ENCODE measurements at regions not wholly inside any gene's neighbourhood (a gene's known extent, or its start where the extent isn't known, plus 50 kb on each side); places are given as distances from the start of the nearest gene placed in this dataset.

- TF ChIP-seq, protein P1, sequence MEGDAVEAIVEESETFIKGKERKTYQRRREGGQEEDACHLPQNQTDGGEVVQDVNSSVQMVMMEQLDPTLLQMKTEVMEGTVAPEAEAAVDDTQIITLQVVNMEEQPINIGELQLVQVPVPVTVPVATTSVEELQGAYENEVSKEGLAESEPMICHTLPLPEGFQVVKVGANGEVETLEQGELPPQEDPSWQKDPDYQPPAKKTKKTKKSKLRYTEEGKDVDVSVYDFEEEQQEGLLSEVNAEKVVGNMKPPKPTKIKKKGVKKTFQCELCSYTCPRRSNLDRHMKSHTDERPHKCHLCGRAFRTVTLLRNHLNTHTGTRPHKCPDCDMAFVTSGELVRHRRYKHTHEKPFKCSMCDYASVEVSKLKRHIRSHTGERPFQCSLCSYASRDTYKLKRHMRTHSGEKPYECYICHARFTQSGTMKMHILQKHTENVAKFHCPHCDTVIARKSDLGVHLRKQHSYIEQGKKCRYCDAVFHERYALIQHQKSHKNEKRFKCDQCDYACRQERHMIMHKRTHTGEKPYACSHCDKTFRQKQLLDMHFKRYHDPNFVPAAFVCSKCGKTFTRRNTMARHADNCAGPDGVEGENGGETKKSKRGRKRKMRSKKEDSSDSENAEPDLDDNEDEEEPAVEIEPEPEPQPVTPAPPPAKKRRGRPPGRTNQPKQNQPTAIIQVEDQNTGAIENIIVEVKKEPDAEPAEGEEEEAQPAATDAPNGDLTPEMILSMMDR (IDR thresholded peaks at IDR 0.05 in 2 of 3, conservative IDR thresholded peaks at IDR 0.05 in 1 of 3; ENCODE audit: insufficient read depth in 2 of 3, low read depth in 1 of 3, low read length in 3 of 3): no peak
- no peak for TF ChIP-seq TSC22D4 (tag; IDR thresholded peaks at IDR 0.05)
- no peak for TF ChIP-seq YY1 (IDR thresholded peaks at IDR 0.05; ENCODE audit: borderline replicate concordance in 1 of 3, control insufficient read depth in 1 of 3, extremely low read depth in 1 of 3, insufficient read depth in 3 of 3, insufficient read length in 1 of 3, insufficient replicate concordance in 2 of 3, low read depth in 1 of 3, low read length in 2 of 3)
- TF ChIP-seq, protein P2, sequence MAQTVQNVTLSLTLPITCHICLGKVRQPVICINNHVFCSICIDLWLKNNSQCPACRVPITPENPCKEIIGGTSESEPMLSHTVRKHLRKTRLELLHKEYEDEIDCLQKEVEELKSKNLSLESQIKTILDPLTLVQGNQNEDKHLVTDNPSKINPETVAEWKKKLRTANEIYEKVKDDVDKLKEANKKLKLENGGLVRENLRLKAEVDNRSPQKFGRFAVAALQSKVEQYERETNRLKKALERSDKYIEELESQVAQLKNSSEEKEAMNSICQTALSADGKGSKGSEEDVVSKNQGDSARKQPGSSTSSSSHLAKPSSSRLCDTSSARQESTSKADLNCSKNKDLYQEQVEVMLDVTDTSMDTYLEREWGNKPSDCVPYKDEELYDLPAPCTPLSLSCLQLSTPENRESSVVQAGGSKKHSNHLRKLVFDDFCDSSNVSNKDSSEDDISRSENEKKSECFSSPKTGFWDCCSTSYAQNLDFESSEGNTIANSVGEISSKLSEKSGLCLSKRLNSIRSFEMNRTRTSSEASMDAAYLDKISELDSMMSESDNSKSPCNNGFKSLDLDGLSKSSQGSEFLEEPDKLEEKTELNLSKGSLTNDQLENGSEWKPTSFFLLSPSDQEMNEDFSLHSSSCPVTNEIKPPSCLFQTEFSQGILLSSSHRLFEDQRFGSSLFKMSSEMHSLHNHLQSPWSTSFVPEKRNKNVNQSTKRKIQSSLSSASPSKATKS (CRISPR knock-in tag; IDR thresholded peaks at IDR 0.05): no peak
- no peak for TF ChIP-seq HMGXB4 (CRISPR knock-in tag; IDR thresholded peaks at IDR 0.05)
- no peak for TF ChIP-seq FOXA1 (IDR thresholded peaks at IDR 0.05; ENCODE audit: borderline replicate concordance)
- no peak for TF ChIP-seq IRF1 (CRISPR knock-in tag; IDR thresholded peaks at IDR 0.05; ENCODE audit: borderline replicate concordance)
- TF ChIP-seq, protein P3, sequence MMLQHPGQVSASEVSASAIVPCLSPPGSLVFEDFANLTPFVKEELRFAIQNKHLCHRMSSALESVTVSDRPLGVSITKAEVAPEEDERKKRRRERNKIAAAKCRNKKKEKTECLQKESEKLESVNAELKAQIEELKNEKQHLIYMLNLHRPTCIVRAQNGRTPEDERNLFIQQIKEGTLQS (IDR thresholded peaks at IDR 0.05): no peak
- TF ChIP-seq, protein P3 (CRISPR knock-in tag; conservative IDR thresholded peaks at IDR 0.05): no peak
- TF ChIP-seq ZHX1 (conservative IDR thresholded peaks at IDR 0.05; ENCODE audit: low read length): no peak
- TF ChIP-seq ZBTB1 (CRISPR knock-in tag; IDR thresholded peaks at IDR 0.05; ENCODE audit: borderline replicate concordance, low read depth): no peak
- TF ChIP-seq, protein P4, sequence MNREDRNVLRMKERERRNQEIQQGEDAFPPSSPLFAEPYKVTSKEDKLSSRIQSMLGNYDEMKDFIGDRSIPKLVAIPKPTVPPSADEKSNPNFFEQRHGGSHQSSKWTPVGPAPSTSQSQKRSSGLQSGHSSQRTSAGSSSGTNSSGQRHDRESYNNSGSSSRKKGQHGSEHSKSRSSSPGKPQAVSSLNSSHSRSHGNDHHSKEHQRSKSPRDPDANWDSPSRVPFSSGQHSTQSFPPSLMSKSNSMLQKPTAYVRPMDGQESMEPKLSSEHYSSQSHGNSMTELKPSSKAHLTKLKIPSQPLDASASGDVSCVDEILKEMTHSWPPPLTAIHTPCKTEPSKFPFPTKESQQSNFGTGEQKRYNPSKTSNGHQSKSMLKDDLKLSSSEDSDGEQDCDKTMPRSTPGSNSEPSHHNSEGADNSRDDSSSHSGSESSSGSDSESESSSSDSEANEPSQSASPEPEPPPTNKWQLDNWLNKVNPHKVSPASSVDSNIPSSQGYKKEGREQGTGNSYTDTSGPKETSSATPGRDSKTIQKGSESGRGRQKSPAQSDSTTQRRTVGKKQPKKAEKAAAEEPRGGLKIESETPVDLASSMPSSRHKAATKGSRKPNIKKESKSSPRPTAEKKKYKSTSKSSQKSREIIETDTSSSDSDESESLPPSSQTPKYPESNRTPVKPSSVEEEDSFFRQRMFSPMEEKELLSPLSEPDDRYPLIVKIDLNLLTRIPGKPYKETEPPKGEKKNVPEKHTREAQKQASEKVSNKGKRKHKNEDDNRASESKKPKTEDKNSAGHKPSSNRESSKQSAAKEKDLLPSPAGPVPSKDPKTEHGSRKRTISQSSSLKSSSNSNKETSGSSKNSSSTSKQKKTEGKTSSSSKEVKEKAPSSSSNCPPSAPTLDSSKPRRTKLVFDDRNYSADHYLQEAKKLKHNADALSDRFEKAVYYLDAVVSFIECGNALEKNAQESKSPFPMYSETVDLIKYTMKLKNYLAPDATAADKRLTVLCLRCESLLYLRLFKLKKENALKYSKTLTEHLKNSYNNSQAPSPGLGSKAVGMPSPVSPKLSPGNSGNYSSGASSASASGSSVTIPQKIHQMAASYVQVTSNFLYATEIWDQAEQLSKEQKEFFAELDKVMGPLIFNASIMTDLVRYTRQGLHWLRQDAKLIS (CRISPR knock-in tag; IDR thresholded peaks at IDR 0.05): no peak
- no peak for TF ChIP-seq MAFG (tag; conservative IDR thresholded peaks at IDR 0.05)
Observed at GRCh38 chr12:45623940-45624339, 105.6 kb upstream of the ARID2 start.

All from K562 (cell line).